ENCODE measurements at regions not wholly inside any gene's neighbourhood (a gene's known extent, or its start where the extent isn't known, plus 50 kb on each side); places are given as distances from the start of the nearest gene placed in this dataset.
"Not testable (repeated sequence)": the region's sequence is repeated elsewhere in the genome, so short reads cannot be mapped to it uniquely, and the experiment has no call there.

GRCh38 chr1:229012823-229013222 is 258.1 kb upstream of the RAB4A start:
- Histone ChIP-seq H3K27me3 (no peaks in the 10 kb centered on the region), H3K36me3 (no peaks in the 10 kb centered on the region), H3K9me3 (no peaks in the 10 kb centered on the region), H3K4me3 (ENCODE audit: low read depth, low read length) (no peak overlapping the region), H3K4me1 (0 out of 2 replicates have a peak, but pooled peaks cover 2% of the 10 kb centered on the region)
- TF ChIP-seq, protein P1, sequence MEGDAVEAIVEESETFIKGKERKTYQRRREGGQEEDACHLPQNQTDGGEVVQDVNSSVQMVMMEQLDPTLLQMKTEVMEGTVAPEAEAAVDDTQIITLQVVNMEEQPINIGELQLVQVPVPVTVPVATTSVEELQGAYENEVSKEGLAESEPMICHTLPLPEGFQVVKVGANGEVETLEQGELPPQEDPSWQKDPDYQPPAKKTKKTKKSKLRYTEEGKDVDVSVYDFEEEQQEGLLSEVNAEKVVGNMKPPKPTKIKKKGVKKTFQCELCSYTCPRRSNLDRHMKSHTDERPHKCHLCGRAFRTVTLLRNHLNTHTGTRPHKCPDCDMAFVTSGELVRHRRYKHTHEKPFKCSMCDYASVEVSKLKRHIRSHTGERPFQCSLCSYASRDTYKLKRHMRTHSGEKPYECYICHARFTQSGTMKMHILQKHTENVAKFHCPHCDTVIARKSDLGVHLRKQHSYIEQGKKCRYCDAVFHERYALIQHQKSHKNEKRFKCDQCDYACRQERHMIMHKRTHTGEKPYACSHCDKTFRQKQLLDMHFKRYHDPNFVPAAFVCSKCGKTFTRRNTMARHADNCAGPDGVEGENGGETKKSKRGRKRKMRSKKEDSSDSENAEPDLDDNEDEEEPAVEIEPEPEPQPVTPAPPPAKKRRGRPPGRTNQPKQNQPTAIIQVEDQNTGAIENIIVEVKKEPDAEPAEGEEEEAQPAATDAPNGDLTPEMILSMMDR (IDR thresholded peaks at IDR 0.05; ENCODE audit: low read depth, low read length), result no peak
- no peak for DNase-seq

DNA sequence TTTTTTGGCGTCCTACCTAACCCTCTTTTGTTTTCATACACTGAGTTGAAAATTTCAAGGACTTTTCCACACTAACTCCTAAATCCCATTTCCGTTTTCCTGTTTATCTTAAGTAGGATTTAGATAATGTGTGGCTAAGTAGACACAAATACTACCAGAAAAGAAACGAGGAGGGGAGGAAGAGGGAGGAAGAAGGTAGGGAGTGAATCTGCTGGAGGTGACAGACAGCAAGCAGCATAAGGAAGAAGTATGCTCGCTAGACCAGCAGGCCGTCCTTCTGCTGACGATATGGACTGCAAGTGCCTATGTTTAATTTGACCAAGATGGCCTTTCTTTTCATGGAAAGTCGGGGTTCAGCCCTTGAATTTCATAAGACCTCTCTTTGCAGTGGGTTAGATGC is 256.9 kb upstream of the RAB4A start:
- H3K9me3 ChIP-seq, result no peaks in the 10 kb centered on the region
- H3K27me3 ChIP-seq, result no peaks in the 10 kb centered on the region

GRCh38 chr1:229015806-229016205 is 255.1 kb upstream of the RAB4A start:
- Histone ChIP-seq H3K36me3 (no peaks in the 10 kb centered on the region), H3K4me1 (0 out of 2 replicates have a peak, but pooled peaks cover 2% of the 10 kb centered on the region), H3K4me3 (ENCODE audit: low read depth, low read length) (no peak overlapping the region), H3K9me3 (no peaks in the 10 kb centered on the region), H3K27me3 (no peaks in the 10 kb centered on the region)
- TF ChIP-seq, protein P1 (IDR thresholded peaks at IDR 0.05; ENCODE audit: low read depth, low read length), result no peak
- no peak for DNase-seq

More for the DNA sequence above, 256.9 kb upstream of the RAB4A start:
- H3K4me1 ChIP-seq, result 0 out of 2 replicates have a peak, but pooled peaks cover 2% of the 10 kb centered on the region
- TF ChIP-seq, protein P1 (IDR thresholded peaks at IDR 0.05; ENCODE audit: low read depth, low read length), result no peak
- no peak overlapping the region for H3K4me3 ChIP-seq (ENCODE audit: low read depth, low read length)
- H3K36me3 ChIP-seq, result no peaks in the 10 kb centered on the region
- no peak for DNase-seq

DNA sequence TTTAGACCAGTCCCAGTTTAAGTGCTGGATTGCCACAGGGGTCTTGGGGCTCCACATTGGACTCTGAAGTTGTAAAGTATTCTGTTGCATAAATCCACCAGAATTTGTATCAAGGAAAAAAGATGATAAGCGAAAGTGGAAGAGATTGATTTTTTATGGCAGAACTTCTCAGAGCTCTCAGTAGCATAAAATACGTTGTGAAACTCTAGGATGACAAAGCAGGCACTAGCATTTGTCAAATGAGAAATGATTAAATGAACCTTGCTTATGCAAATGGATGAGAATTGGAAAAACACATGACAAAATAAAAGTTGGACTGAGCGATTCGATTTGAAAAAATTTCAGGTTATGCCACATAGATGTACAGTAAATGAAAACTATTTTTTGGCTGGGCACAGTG is 253.8 kb upstream of the RAB4A start:
- no peaks in the 10 kb centered on the region for H3K27me3 ChIP-seq
- H3K36me3 ChIP-seq, result no peaks in the 10 kb centered on the region
- DNase-seq, result no peak
- TF ChIP-seq, protein P1 (IDR thresholded peaks at IDR 0.05; ENCODE audit: low read depth, low read length), result no peak
- H3K4me3 ChIP-seq (ENCODE audit: low read depth, low read length), result no peak overlapping the region
- H3K9me3 ChIP-seq, result no peaks in the 10 kb centered on the region
- H3K4me1 ChIP-seq, result 0 out of 2 replicates have a peak, but pooled peaks cover 2% of the 10 kb centered on the region

DNA sequence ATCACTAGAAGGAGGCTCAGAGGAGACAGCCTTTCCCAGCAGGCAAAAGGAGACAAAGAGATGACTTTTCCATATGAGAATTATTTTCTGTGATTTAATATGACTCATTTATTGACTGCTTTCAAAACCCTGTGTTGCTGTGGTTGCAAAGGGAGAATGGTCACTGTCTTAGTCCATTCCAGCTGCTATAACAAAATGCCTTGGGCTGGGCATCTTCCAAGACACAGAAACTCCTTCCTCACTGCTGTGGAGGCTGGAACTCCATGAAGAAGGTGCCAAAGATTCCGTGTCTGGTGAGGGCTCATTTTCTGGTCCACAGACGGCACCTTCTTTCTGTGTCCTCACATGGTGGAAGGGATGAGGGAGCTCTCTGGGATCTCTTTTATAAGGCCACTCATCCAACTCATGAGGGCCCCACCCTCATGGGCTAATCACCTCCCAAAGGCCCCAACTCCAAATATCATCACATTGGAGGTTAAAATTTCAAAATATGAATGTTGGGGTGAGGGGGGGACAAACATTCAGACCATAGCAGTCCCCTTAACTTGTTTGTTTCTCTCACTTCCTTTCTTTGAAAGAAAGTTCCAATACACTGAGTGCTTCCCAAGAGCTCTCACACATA is 252.1 kb upstream of the RAB4A start:
- no peaks in the 10 kb centered on the region; the same call in 1 of the 2 replicates for H3K4me1 ChIP-seq
- TF ChIP-seq, protein P1 (IDR thresholded peaks at IDR 0.05; ENCODE audit: low read depth, low read length), result no peak

GRCh38 chr1:229019663-229020271 is 251.1 kb upstream of the RAB4A start:
- Histone ChIP-seq H3K27me3 (no peaks in the 10 kb centered on the region), H3K36me3 (no peaks in the 10 kb centered on the region), H3K4me1 (peaks cover 5% of the 10 kb centered on the region), H3K9me3 (no peaks in the 10 kb centered on the region), H3K4me3 (ENCODE audit: low read depth, low read length) (no peak overlapping the region)
- DNase-seq, result no peak
- TF ChIP-seq, protein P1 (IDR thresholded peaks at IDR 0.05; ENCODE audit: low read depth, low read length), result no peak

More for the DNA sequence above, 252.1 kb upstream of the RAB4A start:
- no peaks in the 10 kb centered on the region for H3K36me3 ChIP-seq
- no peaks in the 10 kb centered on the region for H3K9me3 ChIP-seq
- H3K4me3 ChIP-seq (ENCODE audit: low read depth, low read length), result no peak overlapping the region
- H3K27me3 ChIP-seq, result no peaks in the 10 kb centered on the region
- DNase-seq, result no peak

GRCh38 chr1:229021034-229021433 is 249.9 kb upstream of the RAB4A start:
- H3K36me3 ChIP-seq; H3K27me3 ChIP-seq; H3K4me1 ChIP-seq; DNase-seq; H3K9me3 ChIP-seq; H3K4me3 ChIP-seq (ENCODE audit: low read depth, low read length): not testable (repeated sequence)

Data from BE2C (cell line).